Eye (tissue), 1 donor: ENCODE measurements at regions not wholly inside any gene's neighbourhood (a gene's known extent, or its start where the extent isn't known, plus 50 kb on each side); places are given as distances from the start of the nearest gene placed in this dataset.

ENCODE experiments used
- DNase-seq: peaks from one replicate; pipeline ENCODE4 v3.0.0-alpha.2; 2015

DNA sequence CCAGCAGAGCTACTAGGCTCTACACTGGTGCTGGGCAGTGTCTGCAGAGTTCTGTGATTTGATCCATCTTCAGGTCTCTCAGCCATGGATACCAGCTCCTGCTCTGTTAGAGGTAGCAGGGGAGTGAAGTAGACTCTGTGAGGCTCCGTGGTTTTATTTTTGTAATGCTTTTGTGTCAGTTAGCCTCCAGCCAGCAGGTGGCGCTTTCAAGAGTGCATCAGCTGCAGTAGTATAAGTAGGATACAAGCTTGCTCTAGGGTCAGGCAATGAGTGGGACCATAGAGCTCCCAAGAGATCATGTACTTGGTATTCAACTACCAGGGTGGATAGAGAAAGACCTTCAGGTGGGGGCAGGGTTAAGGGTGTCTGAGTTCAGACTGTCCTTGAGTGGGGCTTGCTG is 362.5 kb upstream of the TRAM1L1 start:
- no peak for DNase-seq

- DNase-seq = no peak
These were observed 369.7 kb upstream of the TRAM1L1 start for GRCh38 chr4:117455088-117455487.

DNA sequence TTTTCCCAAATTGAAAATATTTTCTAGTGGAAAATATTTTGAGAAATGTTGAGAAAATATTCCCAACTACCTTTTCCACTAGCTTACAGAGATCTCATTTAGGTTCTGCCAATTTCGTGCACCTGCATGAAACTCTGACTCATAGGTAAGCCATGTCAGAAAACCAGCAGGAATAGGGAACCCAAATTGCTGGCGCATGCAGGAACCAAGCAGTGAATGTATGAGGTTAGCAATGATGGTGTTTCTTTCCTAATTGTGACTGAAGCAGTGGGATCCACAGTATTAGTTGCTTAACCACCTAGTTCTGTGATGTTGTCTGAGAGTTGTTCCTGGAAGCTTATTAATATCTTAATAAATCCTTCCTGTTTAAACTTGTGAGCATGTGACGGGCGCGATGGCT is 381.0 kb upstream of the TRAM1L1 start:
- DNase-seq = no peak

- no peak for DNase-seq
These were observed 382.0 kb upstream of the TRAM1L1 start for GRCh38 chr4:117467404-117467803.

DNA sequence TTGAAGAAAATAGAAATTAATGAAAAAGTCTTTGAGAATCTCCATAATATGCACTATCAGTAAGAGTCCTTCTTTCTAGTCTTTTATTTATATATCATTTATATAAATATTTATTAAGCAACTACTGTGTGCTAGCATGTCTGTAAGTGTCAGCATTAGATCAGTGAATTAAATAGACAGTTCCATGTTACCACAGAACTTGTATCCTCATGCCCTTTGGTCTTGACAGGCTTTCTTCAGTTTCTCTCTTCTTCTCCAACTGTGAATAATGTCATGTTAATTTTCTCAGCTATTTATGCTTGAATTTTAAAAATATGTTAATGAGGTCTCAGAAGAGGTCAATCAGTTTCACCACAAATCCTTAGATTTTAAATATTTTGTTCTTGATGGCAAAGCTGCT is 389.6 kb upstream of the TRAM1L1 start:
- no peak for DNase-seq

DNA sequence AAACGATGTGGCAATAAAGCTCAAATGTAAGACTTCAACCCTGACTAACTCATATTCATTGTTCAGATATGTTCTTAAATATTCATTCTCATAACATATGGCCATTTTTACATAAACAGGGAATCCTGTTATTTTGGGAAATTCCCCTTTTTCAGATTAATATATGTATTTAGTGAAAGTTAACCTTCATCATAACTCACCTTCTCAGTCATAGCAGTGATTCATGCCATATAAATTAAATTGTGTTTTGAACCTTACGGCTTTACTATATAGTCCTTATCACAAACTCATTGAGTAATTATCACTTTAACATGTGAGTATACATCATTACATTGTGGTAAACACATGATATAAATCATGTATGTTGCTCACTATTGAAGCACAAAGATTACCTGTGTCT is 392.5 kb upstream of the TRAM1L1 start:
- no peak for DNase-seq

- DNase-seq = no peak
These were observed 393.3 kb upstream of the TRAM1L1 start for GRCh38 chr4:117478702-117479101.

DNA sequence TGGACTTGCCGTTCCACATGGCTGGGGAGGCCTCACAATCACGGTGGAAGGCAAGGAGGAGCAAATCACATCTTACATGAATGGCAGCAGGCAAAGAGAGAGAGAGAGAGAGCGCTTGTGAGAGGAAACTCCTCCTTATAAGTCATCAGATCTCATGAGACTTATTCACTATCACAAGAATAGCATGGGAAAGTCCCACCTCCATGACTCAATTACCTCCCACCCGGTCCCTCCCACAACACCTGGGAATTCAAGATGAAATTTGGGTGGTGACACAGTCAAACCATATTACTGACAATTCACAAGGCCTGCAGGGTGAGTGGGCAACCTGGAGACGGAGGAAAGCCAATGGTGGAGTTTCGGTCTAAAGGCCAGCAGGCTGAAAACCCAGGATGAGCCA is 394.3 kb upstream of the TRAM1L1 start:
- DNase-seq = no peak

DNA sequence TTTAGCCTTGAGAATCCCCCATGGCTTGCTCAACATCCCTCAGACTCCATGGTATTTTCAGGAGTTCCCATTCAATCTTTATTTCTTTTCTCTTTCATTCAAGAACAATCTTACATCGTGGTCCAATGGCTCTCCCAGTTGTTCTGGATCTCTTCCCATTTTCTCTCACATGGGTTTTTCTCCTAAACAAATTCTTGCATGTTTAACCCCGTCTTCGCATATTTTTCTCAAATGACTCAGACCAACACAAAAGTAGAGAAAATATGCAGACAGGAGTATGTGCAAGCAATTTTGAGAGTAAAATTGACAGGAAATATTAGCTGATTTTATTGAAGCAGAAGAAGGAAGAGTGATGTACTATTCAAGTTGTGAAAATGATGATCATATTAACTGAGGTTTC is 396.4 kb upstream of the TRAM1L1 start:
- DNase-seq = no peak

GRCh38 chr4:117488692-117489091 is 403.3 kb upstream of the TRAM1L1 start:
- no peak for DNase-seq

- DNase-seq = no peak
These were observed 403.7 kb upstream of the TRAM1L1 start for GRCh38 chr4:117489107-117489506.

DNA sequence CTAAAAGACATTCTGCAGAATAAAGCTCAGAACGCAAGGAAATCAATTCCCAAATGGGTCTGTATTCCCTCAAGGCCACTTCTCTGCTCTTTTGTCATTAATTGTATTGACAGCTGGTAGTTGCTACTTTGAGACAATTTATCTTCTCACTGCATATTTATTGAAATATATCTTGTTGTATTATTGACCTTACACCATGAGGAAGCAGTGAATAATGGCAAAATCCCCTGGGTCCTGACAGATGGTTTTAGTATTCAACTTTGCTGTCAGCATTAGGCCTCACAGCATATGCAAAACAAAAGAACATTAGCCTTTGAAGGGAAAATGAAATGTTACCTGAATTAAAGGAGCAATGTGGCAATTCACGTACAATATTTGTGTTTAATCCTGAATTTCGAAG is 406.1 kb upstream of the TRAM1L1 start:
- DNase-seq = peak; percentile 78

GRCh38 chr4:117495802-117496201 is 410.4 kb upstream of the TRAM1L1 start:
- no peak for DNase-seq

DNA sequence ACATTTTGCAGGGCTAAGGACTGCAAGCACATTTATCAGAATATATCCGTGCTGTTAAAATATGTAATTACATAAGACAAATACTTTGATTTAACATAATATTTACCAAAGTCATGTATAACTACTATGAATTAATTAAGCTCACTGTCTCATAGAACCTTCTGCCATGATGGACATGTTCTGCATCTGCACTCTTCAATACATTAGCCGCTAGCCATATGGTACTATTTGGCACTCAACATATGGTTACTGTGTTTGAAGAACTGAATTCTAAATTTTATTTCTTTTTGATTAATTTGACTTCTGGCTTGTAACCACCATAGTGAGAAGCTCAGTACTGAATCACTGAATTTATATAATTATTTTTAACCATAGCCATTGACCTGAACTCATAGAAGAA is 427.0 kb upstream of the TRAM1L1 start:
- no peak for DNase-seq

GRCh38 chr4:117514391-117515175 is 429.2 kb upstream of the TRAM1L1 start:
- no peak for DNase-seq

DNA sequence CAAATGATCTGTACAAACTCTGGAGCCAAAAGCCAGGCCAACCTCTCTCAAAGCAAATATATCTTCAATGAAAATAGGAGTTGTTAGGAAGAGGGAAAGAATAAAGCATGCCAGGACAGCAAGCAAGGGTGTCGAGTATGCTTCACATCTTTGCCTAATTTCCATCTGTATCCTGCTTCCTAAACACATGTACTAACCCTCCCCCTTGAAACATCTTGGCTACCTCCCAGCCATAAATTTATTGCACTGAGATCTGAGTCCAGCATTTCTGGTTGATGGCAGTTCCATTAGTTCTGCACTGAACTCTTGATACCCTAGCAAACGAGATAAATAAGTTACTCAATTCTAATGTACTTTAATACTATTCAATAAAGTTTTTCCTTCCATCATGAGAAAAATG is 430.5 kb upstream of the TRAM1L1 start:
- DNase-seq = no peak

GRCh38 chr4:117527601-117528000 is 442.2 kb upstream of the TRAM1L1 start:
- no peak for DNase-seq

DNA sequence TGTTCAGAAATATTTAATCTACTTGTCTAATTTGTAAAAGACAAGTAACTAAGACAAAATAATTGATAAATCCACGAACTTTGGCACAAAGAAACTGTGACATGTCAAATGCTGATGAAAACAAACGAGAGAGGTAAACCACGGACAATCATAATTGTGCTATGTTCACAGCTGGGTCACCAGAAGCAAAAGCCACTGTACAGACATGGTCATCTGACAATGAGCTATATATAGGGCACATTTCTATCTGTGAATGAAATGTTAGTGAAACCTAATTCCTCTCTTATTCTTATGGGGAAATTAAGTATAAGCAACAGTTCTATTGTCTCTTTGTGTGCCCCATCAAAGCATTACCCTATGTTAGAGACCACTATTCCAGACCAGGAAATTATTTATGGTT is 444.0 kb upstream of the TRAM1L1 start:
- DNase-seq = no peak

DNA sequence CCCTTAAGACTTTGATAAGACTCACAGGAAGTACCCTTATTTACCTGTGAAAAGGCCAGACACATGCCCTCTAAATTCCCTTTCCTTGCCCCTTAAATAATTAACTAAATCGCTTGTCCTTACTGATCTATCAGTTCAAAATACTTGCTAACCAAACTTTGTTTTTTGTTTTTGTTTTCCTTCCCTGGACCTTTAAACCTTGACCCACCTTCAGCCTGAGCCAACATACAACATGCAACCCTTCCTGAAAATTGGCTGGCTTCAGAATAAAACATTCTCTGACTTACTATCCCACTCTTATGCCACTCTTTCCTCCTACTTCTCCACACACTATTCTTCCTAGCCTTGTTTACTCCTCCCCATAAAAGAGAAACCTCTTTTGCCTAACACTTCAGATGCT is 448.1 kb upstream of the TRAM1L1 start:
- no peak for DNase-seq

- DNase-seq = no peak
These were observed 459.7 kb upstream of the TRAM1L1 start for GRCh38 chr4:117545039-117545438.

DNA sequence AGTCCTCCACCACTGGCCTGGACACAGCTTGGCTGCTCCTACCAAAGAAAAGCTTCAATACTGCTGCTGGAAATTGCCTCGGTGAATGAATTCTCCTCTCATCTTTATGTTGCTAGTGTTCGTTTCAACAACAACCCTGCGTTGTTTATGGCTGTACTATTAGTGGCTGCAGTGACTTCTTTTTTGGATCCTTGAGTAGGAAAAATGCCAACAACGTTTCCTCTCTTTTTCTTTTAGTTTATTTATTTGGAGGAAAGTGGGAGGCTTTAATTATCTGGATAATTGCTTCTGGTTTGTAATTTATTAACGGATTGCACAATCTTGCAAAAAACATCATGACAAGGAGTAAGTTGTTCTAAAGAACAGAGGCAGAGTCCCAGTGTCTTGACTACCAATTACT is 464.1 kb upstream of the TRAM1L1 start:
- no peak for DNase-seq

DNA sequence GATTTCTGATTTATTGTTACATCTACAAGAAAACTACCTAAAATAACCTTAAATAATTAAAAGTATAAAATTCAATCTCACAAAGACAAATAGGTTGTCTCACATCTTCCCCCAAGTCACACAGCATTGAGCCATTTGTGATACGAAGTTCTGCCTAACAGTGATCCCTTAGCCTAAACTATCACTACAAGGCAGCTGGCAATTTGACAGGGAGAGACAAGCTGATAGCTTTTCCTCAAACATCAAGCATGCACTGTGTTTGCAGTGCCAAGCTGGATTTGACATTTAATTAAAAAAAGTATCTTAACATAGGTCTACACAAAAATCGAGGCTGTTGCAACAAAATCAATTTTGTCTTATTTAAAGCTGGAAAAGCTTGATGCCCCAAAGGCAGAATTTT is 464.7 kb upstream of the TRAM1L1 start:
- DNase-seq = no peak

- DNase-seq = peak; percentile 7
These were observed 474.0 kb upstream of the NDST3 start for GRCh38 chr4:117560329-117560728.

DNA sequence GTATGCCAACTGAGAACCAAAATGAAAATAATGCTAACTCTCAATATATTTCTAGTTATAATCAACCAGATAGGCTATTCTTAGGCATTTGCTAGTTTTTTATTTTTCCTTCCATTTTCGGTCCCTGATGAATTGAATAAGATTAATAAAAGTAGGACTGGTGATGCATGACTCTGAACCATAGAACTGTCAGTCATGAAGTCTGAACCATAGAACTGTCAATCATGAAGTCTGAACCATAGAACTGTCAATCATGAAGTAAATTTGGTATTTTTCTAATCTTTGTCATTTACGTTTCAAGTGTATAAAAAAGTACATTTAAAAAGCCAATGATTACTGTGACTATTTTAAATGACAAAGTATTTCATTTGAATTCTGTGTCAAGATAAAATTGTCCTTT is 460.2 kb upstream of the NDST3 start:
- no peak for DNase-seq

GRCh38 chr4:117575850-117576249 is 458.4 kb upstream of the NDST3 start:
- DNase-seq = no peak
